ENCODE measurements at regions not wholly inside any gene's neighbourhood (a gene's known extent, or its start where the extent isn't known, plus 50 kb on each side); places are given as distances from the start of the nearest gene placed in this dataset.

DNA sequence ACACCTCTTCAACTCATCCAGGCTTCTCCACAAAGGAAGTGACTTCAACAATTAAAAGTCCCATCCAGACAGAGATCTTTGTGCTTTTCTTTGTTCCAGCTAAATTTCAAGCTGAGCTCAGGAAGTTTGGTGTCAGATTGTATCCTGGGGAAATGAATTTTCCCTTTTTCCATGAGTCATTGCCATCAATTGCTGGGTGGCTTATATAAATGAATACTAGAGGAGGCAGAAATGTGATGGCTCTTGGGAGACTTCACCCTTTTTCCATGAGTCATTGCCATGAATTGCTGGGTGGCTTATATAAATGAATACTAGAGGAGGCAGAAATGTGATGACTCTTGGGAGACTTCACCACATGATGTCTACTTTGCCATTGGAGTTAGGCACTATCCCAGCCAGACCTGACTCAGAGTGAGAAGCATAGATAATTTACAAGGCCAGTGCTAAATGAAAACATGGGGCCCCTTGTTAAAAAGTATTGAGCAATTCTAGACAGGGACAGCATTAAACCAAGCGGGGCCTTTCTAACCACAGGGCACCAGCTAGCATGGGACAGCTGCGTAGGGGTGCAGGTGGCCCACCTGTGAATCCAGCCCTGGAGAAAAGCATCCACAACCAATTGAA is 339.2 kb upstream of the PODXL start:
- no peaks in the 10 kb centered on the region for H3K79me2 ChIP-seq (ENCODE audit: insufficient read depth, low read length)
- peak; percentile 99 for FAIRE-seq
- DNase-seq (ENCODE audit: low read depth), result peak; percentile 100

DNA sequence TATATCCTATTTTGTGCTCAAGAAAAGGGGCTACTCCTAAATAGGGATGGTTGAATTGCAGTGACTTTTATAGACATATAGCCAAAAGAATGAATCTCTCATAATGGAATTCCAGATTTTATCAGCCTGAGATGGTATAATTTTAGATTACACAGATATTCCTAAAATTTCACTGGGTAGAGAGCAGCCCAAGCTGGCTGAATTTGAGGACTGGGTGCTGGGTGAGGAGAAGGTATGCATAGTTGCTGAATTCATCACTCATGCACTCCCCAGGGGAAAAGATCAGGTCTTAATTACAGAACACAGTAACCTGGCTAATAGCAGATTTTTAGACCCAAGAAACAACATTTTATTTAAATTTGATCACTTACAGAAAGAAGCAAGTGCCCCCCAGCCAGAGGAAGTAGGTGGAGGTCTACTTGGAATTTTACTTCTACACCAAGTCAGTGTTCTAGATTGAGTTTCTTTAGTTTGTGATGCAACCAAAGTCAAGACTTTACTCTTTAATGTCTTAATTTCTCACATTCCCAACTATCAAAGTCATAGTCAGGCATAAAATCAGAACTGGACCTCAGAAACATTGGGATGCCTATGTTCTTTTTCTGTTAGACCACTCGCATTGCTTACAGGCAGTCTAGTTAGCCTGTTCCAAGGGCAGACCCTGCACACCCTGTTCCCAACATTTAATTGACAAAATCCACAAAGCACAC is 337.4 kb upstream of the PODXL start:
- DNase-seq (ENCODE audit: low read depth) (peak; percentile 39), FAIRE-seq (no peak)
- peaks cover 52% of the 10 kb centered on the region for H3K4me1 ChIP-seq (ENCODE audit: insufficient read depth, low read length)
- no peaks in the 10 kb centered on the region for H4K20me1 ChIP-seq (ENCODE audit: insufficient read depth, low read length)
- no peaks in the 10 kb centered on the region for H3K9me3 ChIP-seq (ENCODE audit: insufficient read depth, low read depth, low read length)
- H3K27ac Mint-ChIP-seq (ENCODE audit: unreplicated experiment), result no peak overlapping the region
- H3K4me1 Mint-ChIP-seq (ENCODE audit: low read depth, unreplicated experiment), result peaks cover 26% of the 10 kb centered on the region
- peaks cover 5% of the 10 kb centered on the region for H3K27me3 Mint-ChIP-seq (ENCODE audit: low read depth, unreplicated experiment)
- H3K9ac ChIP-seq (ENCODE audit: low read length), result no peak overlapping the region
- H2AFZ ChIP-seq (ENCODE audit: low read depth, low read length), result no peak overlapping the region
- H3K4me2 ChIP-seq (ENCODE audit: low read length), result peak overlapping the region; percentile 7
- no peak overlapping the region for H3K4me3 Mint-ChIP-seq (ENCODE audit: unreplicated experiment)
- H3K79me2 ChIP-seq (ENCODE audit: insufficient read depth, low read length), result no peaks in the 10 kb centered on the region
- no peaks in the 10 kb centered on the region for H3K36me3 Mint-ChIP-seq (ENCODE audit: low read depth, unreplicated experiment)
- H3K27me3 ChIP-seq (ENCODE audit: insufficient read depth, low read length), result no peaks in the 10 kb centered on the region
- no peak overlapping the region for H3K27ac ChIP-seq (ENCODE audit: low read depth, low read length)
- H3K9me3 Mint-ChIP-seq (ENCODE audit: unreplicated experiment), result peaks cover 2% of the 10 kb centered on the region
- no peaks in the 10 kb centered on the region for H3K36me3 ChIP-seq (ENCODE audit: insufficient read depth, low read length)
- TF ChIP-seq, protein P1, sequence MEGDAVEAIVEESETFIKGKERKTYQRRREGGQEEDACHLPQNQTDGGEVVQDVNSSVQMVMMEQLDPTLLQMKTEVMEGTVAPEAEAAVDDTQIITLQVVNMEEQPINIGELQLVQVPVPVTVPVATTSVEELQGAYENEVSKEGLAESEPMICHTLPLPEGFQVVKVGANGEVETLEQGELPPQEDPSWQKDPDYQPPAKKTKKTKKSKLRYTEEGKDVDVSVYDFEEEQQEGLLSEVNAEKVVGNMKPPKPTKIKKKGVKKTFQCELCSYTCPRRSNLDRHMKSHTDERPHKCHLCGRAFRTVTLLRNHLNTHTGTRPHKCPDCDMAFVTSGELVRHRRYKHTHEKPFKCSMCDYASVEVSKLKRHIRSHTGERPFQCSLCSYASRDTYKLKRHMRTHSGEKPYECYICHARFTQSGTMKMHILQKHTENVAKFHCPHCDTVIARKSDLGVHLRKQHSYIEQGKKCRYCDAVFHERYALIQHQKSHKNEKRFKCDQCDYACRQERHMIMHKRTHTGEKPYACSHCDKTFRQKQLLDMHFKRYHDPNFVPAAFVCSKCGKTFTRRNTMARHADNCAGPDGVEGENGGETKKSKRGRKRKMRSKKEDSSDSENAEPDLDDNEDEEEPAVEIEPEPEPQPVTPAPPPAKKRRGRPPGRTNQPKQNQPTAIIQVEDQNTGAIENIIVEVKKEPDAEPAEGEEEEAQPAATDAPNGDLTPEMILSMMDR (IDR thresholded peaks at IDR 0.05; ENCODE audit: insufficient read depth, low read depth, low read length), result no peak
- TF ChIP-seq EZH2 (IDR thresholded peaks at IDR 0.05; ENCODE audit: insufficient read depth, low read length), result no peak
- no peak overlapping the region for H3K4me3 ChIP-seq (ENCODE audit: insufficient read depth, low read depth, low read length)

More for the DNA sequence above, 339.2 kb upstream of the PODXL start:
- Histone ChIP-seq H3K9me3 (ENCODE audit: insufficient read depth, low read depth, low read length) (no peaks in the 10 kb centered on the region), H4K20me1 (ENCODE audit: insufficient read depth, low read length) (no peaks in the 10 kb centered on the region), H3K4me1 (ENCODE audit: insufficient read depth, low read length) (peaks cover 47% of the 10 kb centered on the region), H3K9ac (ENCODE audit: low read length) (peak overlapping the region; percentile 79), H3K36me3 (ENCODE audit: insufficient read depth, low read length) (no peaks in the 10 kb centered on the region), H3K27ac (ENCODE audit: low read depth, low read length) (peak overlapping the region; percentile 96), H2AFZ (ENCODE audit: low read depth, low read length) (no peak overlapping the region), H3K4me3 (ENCODE audit: insufficient read depth, low read depth, low read length) (no peak overlapping the region), H3K27me3 (ENCODE audit: insufficient read depth, low read length) (no peaks in the 10 kb centered on the region), H3K4me2 (ENCODE audit: low read length) (peak overlapping the region; percentile 73)
- H3K4me3 Mint-ChIP-seq (ENCODE audit: unreplicated experiment), result no peak overlapping the region
- peaks cover 23% of the 10 kb centered on the region for H3K4me1 Mint-ChIP-seq (ENCODE audit: low read depth, unreplicated experiment)
- TF ChIP-seq, protein P1 (IDR thresholded peaks at IDR 0.05; ENCODE audit: insufficient read depth, low read depth, low read length), result no peak
- TF ChIP-seq EZH2 (IDR thresholded peaks at IDR 0.05; ENCODE audit: insufficient read depth, low read length), result no peak
- peaks cover 11% of the 10 kb centered on the region for H3K27me3 Mint-ChIP-seq (ENCODE audit: low read depth, unreplicated experiment)
- H3K27ac Mint-ChIP-seq (ENCODE audit: unreplicated experiment), result peak overlapping the region; percentile 78
- H3K36me3 Mint-ChIP-seq (ENCODE audit: low read depth, unreplicated experiment), result peaks cover 2% of the 10 kb centered on the region
- peaks cover 2% of the 10 kb centered on the region for H3K9me3 Mint-ChIP-seq (ENCODE audit: unreplicated experiment)

DNA sequence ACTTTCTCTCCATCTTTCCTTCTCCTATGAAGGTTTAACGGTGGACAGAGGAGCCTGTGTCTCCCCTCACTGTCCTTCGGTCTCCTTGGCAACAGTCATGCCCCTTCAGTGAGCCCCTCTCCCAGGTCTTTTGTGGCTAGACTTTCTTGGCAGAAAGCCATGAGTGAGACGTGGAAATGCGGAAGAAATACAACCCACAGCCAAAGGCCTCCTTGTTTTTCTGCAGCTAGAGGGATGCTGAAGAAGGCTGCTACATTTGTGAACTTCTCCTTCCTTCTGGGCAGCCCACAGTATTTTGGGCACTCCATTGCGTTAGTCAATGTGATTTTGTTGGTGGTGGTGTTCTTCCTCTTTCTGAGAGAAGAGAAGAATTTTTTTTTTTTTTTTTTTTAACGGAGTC is 333.7 kb upstream of the PODXL start:
- peaks cover 26% of the 10 kb centered on the region for H3K27me3 Mint-ChIP-seq (ENCODE audit: low read depth, unreplicated experiment)
- no peak overlapping the region for H3K4me3 Mint-ChIP-seq (ENCODE audit: unreplicated experiment)
- H3K4me1 ChIP-seq (ENCODE audit: insufficient read depth, low read length), result peaks cover 17% of the 10 kb centered on the region
- H3K4me1 Mint-ChIP-seq (ENCODE audit: low read depth, unreplicated experiment), result peaks cover 10% of the 10 kb centered on the region
- H3K27ac ChIP-seq (ENCODE audit: low read depth, low read length), result no peak overlapping the region
- peaks cover 2% of the 10 kb centered on the region for H3K36me3 Mint-ChIP-seq (ENCODE audit: low read depth, unreplicated experiment)
- H4K20me1 ChIP-seq (ENCODE audit: insufficient read depth, low read length), result no peaks in the 10 kb centered on the region
- H3K4me3 ChIP-seq (ENCODE audit: insufficient read depth, low read depth, low read length), result no peak overlapping the region
- FAIRE-seq (no peak), DNase-seq (ENCODE audit: low read depth) (no peak)
- no peak overlapping the region for H3K9ac ChIP-seq (ENCODE audit: low read length)
- H3K27me3 ChIP-seq (ENCODE audit: insufficient read depth, low read length), result no peaks in the 10 kb centered on the region
- no peaks in the 10 kb centered on the region for H3K9me3 ChIP-seq (ENCODE audit: insufficient read depth, low read depth, low read length)
- H3K4me2 ChIP-seq (ENCODE audit: low read length), result peak overlapping the region; percentile 51
- no peak overlapping the region for H3K27ac Mint-ChIP-seq (ENCODE audit: unreplicated experiment)
- H2AFZ ChIP-seq (ENCODE audit: low read depth, low read length), result peak overlapping the region; percentile 53
- H3K79me2 ChIP-seq (ENCODE audit: insufficient read depth, low read length), result no peaks in the 10 kb centered on the region
- TF ChIP-seq, protein P1 (IDR thresholded peaks at IDR 0.05; ENCODE audit: insufficient read depth, low read depth, low read length), result no peak
- TF ChIP-seq EZH2 (IDR thresholded peaks at IDR 0.05; ENCODE audit: insufficient read depth, low read length), result no peak
- no peaks in the 10 kb centered on the region for H3K36me3 ChIP-seq (ENCODE audit: insufficient read depth, low read length)
- H3K9me3 Mint-ChIP-seq (ENCODE audit: unreplicated experiment), result peaks cover 9% of the 10 kb centered on the region

Measured in astrocyte (in vitro differentiated cells and primary cell).